KBM-7 (cell line): ENCODE measurements at regions not wholly inside any gene's neighbourhood (a gene's known extent, or its start where the extent isn't known, plus 50 kb on each side); places are given as distances from the start of the nearest gene placed in this dataset.

Source experiments
- DNase-seq: peaks from one replicate; pipeline ENCODE4 v3.0.0-alpha.2; 2015
- in situ Hi-C: fragments of 300-500 bp; cut with MboI; formaldehyde crosslinking; loops from 2 replicates; pipeline ENCODE4 v1.14.3; 2020; ENCODE audit warnings: low sequenced_read_pairs, low pct_unique_long_range_greater_than_20kb, mixed read lengths

DNA sequence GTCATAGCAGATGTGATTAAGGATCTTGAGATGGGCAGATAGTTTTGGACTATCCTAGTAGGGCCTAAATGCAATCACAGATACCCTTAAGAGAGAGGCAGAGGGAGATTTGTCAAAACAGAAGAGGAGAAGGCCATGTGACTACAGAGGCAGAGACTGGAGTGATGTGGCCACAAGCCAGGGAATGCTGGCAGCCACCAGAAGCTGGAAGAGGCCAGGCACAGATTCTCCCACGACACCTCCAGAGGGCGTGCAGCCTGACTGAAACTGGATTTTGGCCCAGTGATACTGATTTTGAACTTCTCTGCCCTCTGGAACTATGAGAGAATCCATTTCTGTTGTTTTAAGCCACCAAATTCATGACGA lies 52.1 kb upstream of the EPS8L3 start:
- in situ Hi-C loops, result no loop called here
- DNase-seq, result no peak

DNA sequence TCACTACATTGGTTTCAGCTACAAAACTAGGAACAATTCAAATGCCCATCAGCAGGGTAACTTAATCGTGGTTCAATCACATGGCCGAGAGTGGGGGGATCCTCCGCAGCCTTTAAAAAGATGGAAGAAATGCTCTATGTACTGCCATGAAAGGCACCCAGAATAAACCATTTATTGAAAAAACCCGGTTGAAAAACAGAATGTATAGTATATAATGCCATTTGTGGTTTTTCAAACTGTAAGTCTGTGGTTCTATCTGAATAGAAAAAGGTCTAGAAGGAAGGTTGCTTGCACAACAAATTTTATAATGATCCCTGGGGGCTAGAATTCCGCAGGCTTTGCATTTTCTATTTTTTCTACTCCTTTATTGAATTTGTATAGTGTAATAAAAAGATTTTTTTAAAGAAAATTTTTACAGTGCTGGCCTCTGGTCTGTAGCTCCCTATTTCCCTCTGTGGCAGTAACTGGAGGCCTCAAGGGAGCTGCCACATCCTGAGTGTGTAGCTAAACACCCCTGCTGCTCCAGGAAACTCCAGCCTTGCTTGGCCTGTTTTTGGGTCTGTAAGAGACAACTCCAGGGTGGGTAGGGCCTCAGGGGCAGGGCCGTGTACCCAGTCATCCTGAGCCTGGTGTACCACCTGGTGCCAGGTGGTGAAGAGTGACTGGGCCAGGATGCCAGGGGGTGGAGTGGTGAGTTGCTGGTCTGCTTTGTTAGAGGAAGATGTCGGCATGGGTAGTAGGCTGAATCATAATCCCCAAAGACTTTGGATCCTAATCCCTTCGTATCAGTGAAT lies 51.5 kb upstream of the EPS8L3 start:
- no peak for DNase-seq
- in situ Hi-C loops, result no loop called here

DNA sequence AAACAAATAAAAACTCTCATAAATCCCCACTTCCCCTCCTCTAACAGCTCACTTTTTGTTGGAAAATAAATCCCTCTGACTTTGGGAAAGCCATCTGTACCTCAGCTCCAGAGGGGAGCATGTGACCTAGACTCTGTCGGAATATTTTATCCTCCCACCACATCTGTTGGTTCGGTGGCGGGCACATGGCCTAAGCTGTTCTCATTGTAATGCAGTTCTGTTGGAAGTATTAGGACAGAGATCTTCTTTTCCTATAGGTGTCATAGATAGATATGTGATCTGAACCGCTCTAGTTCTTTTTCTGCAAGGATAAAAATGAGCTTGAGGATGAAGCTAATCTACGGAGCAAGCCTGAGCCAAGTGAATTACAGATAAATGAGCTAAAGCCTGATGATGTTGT lies 50.5 kb upstream of the EPS8L3 start:
- in situ Hi-C loops, result no loop called here
- DNase-seq, result no peak
